GM18511 (cell line): ENCODE measurements at regions not wholly inside any gene's neighbourhood (a gene's known extent, or its start where the extent isn't known, plus 50 kb on each side); places are given as distances from the start of the nearest gene placed in this dataset.
"Not testable (repeated sequence)": the region's sequence is repeated elsewhere in the genome, so short reads cannot be mapped to it uniquely, and the experiment has no call there.

Experiments
- ATAC-seq: cut with Tn5 transposase; IDR thresholded peaks from one replicate; pipeline ENCODE4 v1.9.1; 2021; ENCODE audit warnings: mild to moderate bottlenecking, moderate library complexity; ENCODE audit not compliant: unreplicated experiment

- ATAC-seq, result no peak
Observed at GRCh38 chr12:131333621-131334440, 377.1 kb upstream of the SFSWAP start.

- ATAC-seq, result no peak
Observed at GRCh38 chr12:131334835-131335234, 376.1 kb upstream of the SFSWAP start.

GRCh38 chr12:131335456-131335855 is 375.4 kb upstream of the SFSWAP start:
- ATAC-seq, result no peak

- ATAC-seq, result not testable (repeated sequence)
Observed at GRCh38 chr12:131337861-131338260, 373.0 kb upstream of the SFSWAP start.

GRCh38 chr12:131340616-131341210 is 370.2 kb upstream of the SFSWAP start:
- no peak for ATAC-seq

GRCh38 chr12:131341608-131342007 is 369.3 kb upstream of the SFSWAP start:
- not testable (repeated sequence) for ATAC-seq

- ATAC-seq, result not testable (repeated sequence)
Observed at GRCh38 chr12:131343436-131343835, 367.5 kb upstream of the SFSWAP start.

GRCh38 chr12:131344715-131345520 is 366.0 kb upstream of the SFSWAP start:
- ATAC-seq, result not testable (repeated sequence)

- no peak for ATAC-seq
Observed at GRCh38 chr12:131345521-131346436, 365.1 kb upstream of the SFSWAP start.

- ATAC-seq, result no peak
Observed at GRCh38 chr12:131346555-131347344, 364.1 kb upstream of the SFSWAP start.

- no peak for ATAC-seq
Observed at GRCh38 chr12:131347345-131347714, 363.6 kb upstream of the SFSWAP start.

- no peak for ATAC-seq
Observed at GRCh38 chr12:131347732-131348131, 363.2 kb upstream of the SFSWAP start.

GRCh38 chr12:131348231-131348630 is 362.7 kb upstream of the SFSWAP start:
- ATAC-seq, result no peak

- ATAC-seq, result no peak
Observed at GRCh38 chr12:131348646-131349045, 362.2 kb upstream of the SFSWAP start.

- no peak for ATAC-seq
Observed at GRCh38 chr12:131349397-131350127, 361.3 kb upstream of the SFSWAP start.

GRCh38 chr12:131350943-131351318 is 360.0 kb upstream of the SFSWAP start:
- ATAC-seq, result no peak

GRCh38 chr12:131351319-131352028 is 359.4 kb upstream of the SFSWAP start:
- no peak for ATAC-seq

- ATAC-seq, result no peak
Observed at GRCh38 chr12:131352296-131352900, 358.5 kb upstream of the SFSWAP start.
